ENCODE measurements at regions not wholly inside any gene's neighbourhood (a gene's known extent, or its start where the extent isn't known, plus 50 kb on each side); places are given as distances from the start of the nearest gene placed in this dataset.
"Not testable (repeated sequence)": the region's sequence is repeated elsewhere in the genome, so short reads cannot be mapped to it uniquely, and the experiment has no call there.

- no peak for DNase-seq
- Mint-ChIP-seq H3K36me3 (ENCODE audit: low read depth) (no peaks in the 10 kb centered on the region), H3K4me3 (no peak overlapping the region), H3K9me3 (peaks cover 4% of the 10 kb centered on the region), H3K27ac (no peak overlapping the region), H3K4me1 (no peaks in the 10 kb centered on the region), H3K27me3 (no peaks in the 10 kb centered on the region)
- ChIA-PET POLR2A (no interaction called here), CTCF (no interaction called here)
- TF ChIP-seq CTCF (IDR thresholded peaks at IDR 0.05), result no peak
- no peak for ATAC-seq (ENCODE audit: low read depth)
- intact Hi-C loops (cut with micrococcal nuclease), result no loop called here
These were observed 644.6 kb downstream of the SH2D4B start for GRCh38 chr10:81182296-81182695.

GRCh38 chr10:81192221-81192788 is 654.6 kb downstream of the SH2D4B start:
- POLR2A ChIA-PET, result no interaction called here
- CTCF ChIA-PET, result no interaction called here
- Mint-ChIP-seq H3K4me3 (no peak overlapping the region), H3K4me1 (no peaks in the 10 kb centered on the region), H3K27ac (no peak overlapping the region), H3K36me3 (ENCODE audit: low read depth) (no peaks in the 10 kb centered on the region), H3K27me3 (no peaks in the 10 kb centered on the region), H3K9me3 (no peaks in the 10 kb centered on the region)
- no peak for TF ChIP-seq CTCF (IDR thresholded peaks at IDR 0.05)
- intact Hi-C loops (cut with micrococcal nuclease), result no loop called here
- ATAC-seq (ENCODE audit: low read depth) (no peak), DNase-seq (no peak)

- DNase-seq (no peak), ATAC-seq (ENCODE audit: low read depth) (no peak)
- H3K4me3 Mint-ChIP-seq, result no peak overlapping the region
- intact Hi-C loops (cut with micrococcal nuclease), result no loop called here
- no peak for TF ChIP-seq CTCF (IDR thresholded peaks at IDR 0.05)
- H3K4me1 Mint-ChIP-seq, result no peaks in the 10 kb centered on the region
- H3K27me3 Mint-ChIP-seq, result no peaks in the 10 kb centered on the region
- H3K27ac Mint-ChIP-seq, result no peak overlapping the region
- no peaks in the 10 kb centered on the region for H3K9me3 Mint-ChIP-seq
- ChIA-PET POLR2A (no interaction called here), CTCF (no interaction called here)
- no peaks in the 10 kb centered on the region for H3K36me3 Mint-ChIP-seq (ENCODE audit: low read depth)
These were observed 663.1 kb downstream of the SH2D4B start for GRCh38 chr10:81200801-81201200.

- ATAC-seq (ENCODE audit: low read depth); H3K4me1 Mint-ChIP-seq; H3K36me3 Mint-ChIP-seq (ENCODE audit: low read depth); intact Hi-C loops (cut with micrococcal nuclease); H3K27me3 Mint-ChIP-seq; DNase-seq; CTCF ChIA-PET; H3K27ac Mint-ChIP-seq; POLR2A ChIA-PET; H3K9me3 Mint-ChIP-seq; H3K4me3 Mint-ChIP-seq: not testable (repeated sequence)
These were observed 667.6 kb upstream of the NRG3 start for GRCh38 chr10:81207359-81207758.

- H3K4me1 Mint-ChIP-seq, result no peaks in the 10 kb centered on the region
- ATAC-seq (ENCODE audit: low read depth) (no peak), DNase-seq (no peak)
- no peaks in the 10 kb centered on the region for H3K9me3 Mint-ChIP-seq
- ChIA-PET CTCF (no interaction called here), POLR2A (no interaction called here)
- no peak for TF ChIP-seq CTCF (IDR thresholded peaks at IDR 0.05)
- H3K27me3 Mint-ChIP-seq, result no peaks in the 10 kb centered on the region
- H3K4me3 Mint-ChIP-seq, result no peak overlapping the region
- H3K36me3 Mint-ChIP-seq (ENCODE audit: low read depth), result no peaks in the 10 kb centered on the region
- intact Hi-C loops (cut with micrococcal nuclease), result no loop called here
- H3K27ac Mint-ChIP-seq, result no peak overlapping the region
These were observed 661.6 kb upstream of the NRG3 start for GRCh38 chr10:81213370-81213769.

- Mint-ChIP-seq H3K4me1 (no peaks in the 10 kb centered on the region), H3K27ac (no peak overlapping the region), H3K9me3 (no peaks in the 10 kb centered on the region), H3K36me3 (ENCODE audit: low read depth) (no peaks in the 10 kb centered on the region), H3K27me3 (no peaks in the 10 kb centered on the region), H3K4me3 (no peak overlapping the region)
- ChIA-PET CTCF (no interaction called here), POLR2A (no interaction called here)
- DNase-seq, result no peak
- ATAC-seq (ENCODE audit: low read depth), result no peak
- TF ChIP-seq CTCF (IDR thresholded peaks at IDR 0.05), result no peak
- intact Hi-C loops (cut with micrococcal nuclease), result no loop called here
These were observed 659.5 kb upstream of the NRG3 start for GRCh38 chr10:81215498-81215897.

Data from activated B cell treated with CpG ODN at 0.5 μM for 24 hours (primary cell).